ENCODE measurements at regions not wholly inside any gene's neighbourhood (a gene's known extent, or its start where the extent isn't known, plus 50 kb on each side); places are given as distances from the start of the nearest gene placed in this dataset.
A peak's percentile ranks its signal among the peaks of the same experiment; 100 is the strongest.
"Not testable (repeated sequence)": the region's sequence is repeated elsewhere in the genome, so short reads cannot be mapped to it uniquely, and the experiment has no call there.

DNA sequence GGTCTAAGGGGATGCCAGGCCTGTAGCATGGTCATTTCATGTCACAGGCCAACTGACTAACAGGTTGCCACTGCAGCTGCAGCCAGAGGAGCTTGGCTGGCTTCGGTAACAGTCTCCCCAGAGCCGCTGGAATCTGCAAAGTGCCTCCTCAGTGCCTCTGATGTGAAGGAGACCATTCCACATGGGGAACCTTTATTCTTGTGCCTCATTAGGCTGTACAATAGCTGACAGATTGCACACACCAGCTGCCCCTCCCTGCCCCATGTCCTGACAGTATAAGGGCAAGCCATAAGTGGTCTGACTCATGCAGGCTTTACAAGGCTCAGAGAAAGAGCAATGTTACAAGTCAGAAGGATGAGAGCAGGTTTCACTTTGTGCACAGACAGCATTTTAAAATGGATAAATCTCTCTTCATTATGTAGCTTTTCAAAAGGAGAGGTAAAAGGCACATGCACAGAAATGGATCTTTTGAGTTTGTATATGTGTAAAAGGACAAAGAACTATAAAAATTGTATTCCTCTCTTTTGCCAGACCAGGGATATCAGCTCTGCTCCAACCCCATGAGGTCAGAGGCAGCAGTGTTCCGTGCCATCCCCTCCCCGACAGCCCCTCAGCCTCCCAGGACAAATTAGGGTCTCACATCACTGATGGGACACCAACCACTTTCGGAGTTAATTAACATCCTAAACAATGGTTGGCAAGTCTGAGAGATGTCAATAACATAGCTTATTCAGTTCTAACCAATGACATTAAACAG, 467.8 kb downstream of the TMEM232 start:
- peak; percentile 30 to 64 for DNase-seq

DNA sequence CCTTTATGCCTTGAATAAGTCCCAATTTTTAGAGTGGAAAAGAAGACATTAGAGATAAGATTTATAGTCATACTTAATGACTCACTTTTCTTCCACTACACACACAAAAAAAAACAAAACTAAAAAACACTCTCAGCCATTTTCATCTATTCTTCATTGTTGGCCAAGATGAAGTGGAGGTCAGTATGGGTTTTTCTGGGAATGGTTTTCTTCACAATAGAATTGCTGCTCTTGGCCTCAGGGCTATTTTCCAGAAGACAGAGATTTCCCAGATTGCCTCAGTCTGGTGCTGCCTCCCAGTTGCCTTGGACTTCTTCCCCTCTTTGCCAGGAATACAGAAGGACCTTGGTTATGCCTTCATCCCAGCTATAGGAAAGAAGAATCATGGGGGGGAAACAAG, 463.7 kb downstream of the TMEM232 start:
- DNase-seq, result no peak

DNA sequence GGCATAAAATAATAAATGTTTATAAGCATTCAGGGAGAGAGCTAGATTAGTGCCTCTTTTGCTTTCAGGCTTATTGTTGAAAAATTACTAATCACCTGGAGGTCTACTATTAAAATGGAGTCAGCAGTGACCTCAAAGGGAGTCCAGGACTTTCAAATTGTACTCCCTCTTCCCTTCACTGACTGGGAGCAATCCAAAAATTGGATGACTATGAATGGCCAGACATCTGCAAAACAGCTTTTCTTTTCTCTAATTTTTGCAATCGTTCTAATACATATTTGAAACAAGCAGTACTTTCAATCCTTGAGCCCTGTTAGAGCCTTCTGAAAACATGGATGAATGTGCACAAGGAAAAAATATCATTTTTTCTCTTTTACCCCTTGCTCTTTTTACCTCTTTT, 461.8 kb downstream of the TMEM232 start:
- no peak for DNase-seq

DNA sequence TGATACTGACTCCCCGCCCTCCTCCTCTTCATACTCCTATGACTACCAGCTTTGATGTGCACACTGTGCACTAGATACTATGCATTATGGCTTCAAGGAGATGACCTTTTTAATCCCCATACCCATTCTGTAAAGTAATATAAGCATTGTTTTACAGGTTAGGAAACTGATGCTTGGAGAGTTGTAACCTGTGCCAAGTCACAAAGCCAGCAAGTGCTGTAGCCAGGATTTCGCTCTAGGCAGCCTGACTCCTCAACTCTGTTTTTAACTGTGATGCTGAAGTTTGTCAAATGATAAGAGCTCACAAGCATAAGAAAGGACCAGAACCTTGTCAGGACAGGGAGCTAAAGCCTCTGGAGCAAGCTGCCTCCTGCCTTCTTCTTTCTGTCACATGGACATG, 461.3 kb downstream of the TMEM232 start:
- DNase-seq, result no peak

- DNase-seq, result no peak
These were observed 458.8 kb downstream of the TMEM232 start for GRCh38 chr5:110267714-110268113.

DNA sequence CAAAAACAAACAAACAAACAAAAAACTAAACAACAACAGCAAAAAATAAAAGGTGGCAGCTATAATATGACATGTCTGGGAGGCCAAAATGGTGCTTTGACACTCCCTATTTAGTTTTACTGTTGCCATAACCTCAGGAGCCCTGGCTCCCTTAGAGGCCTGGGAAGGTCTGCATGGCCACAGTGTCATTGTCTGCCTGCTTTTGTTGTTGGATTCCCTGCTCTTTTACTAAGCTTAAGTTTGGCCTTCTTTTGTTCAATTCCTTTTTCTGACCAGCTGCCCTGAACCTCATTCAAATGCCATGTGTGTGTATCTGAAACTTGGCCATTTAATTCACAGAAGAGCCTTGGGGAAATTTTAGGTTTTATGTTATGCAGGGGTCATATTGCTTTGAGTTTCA, 458.2 kb downstream of the TMEM232 start:
- DNase-seq, result no peak

GRCh38 chr5:110268985-110269384, 457.5 kb downstream of the TMEM232 start:
- DNase-seq, result no peak

GRCh38 chr5:110269478-110270142, 456.9 kb downstream of the TMEM232 start:
- DNase-seq, result no peak

- no peak for DNase-seq
These were observed 450.6 kb downstream of the TMEM232 start for GRCh38 chr5:110275878-110276277.

GRCh38 chr5:110278449-110278848, 448.0 kb downstream of the TMEM232 start:
- DNase-seq, result not testable (repeated sequence)

DNA sequence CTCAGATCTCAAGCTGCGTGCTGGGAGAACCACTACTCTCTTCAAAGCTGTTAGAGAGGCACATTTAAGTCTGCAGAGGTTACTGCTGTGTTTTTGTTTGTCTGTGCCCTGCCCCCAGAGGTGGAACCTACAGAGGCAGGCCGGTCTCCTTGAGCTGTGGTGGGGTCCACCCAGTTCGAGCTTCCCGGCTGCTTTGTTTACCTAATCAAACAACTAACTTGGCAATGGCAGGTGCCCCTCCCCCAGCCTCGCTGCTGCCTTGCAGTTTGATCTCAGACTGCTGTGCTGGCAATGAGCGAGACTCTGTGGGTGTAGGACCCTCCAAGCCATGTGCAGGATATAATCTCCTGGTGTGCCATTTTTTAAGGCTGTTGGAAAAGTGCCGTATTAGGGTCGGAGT, 442.4 kb downstream of the TMEM232 start:
- not testable (repeated sequence) for DNase-seq

- DNase-seq, result no peak
These were observed 437.5 kb downstream of the TMEM232 start for GRCh38 chr5:110288766-110289511.

GRCh38 chr5:110289512-110289810, 437.0 kb downstream of the TMEM232 start:
- DNase-seq, result no peak

DNA sequence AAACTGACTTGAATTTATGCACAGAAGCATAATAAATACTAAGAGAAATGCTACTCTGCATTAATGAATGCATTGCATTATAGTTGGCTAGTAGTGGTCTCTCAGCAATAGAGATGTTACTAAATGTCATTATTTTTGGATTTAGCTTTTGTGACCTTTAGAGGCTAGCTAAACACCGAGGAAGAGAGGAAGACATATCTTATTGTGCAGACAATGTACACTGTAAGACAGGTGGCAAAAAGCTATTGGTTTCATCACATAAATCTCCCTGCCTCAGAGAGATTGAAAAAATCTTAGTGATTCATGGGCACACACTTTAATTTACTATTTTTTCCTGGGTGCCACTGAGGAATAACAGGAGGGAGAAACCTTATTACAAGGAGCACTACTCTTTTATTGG, 435.9 kb downstream of the TMEM232 start:
- DNase-seq, result no peak

GRCh38 chr5:110294281-110294680, 432.2 kb downstream of the TMEM232 start:
- DNase-seq, result no peak

DNA sequence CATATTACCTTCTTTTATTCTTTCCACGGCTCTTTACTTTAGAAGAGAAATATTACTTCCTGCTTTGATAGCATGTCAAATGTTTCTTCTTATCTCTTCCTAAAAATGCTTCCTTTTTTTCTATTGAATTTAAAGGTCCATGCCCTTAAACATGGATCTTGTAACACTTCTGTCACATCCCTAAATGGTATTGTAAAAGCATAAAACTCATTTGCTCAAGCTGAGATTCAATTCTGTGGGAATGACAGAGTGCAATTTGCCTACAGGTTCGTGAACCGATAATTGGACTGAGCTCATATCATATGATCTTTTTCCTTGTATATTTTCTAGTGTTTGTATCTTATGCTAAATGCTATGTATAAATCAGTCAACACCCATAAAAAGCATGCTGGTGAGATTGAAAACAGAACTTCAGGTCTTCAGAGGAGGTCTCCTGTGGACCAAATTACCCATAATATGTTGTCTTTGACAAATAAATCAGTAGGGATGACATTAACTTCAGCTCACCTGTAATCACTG, 429.3 kb downstream of the TMEM232 start:
- no peak for DNase-seq

DNA sequence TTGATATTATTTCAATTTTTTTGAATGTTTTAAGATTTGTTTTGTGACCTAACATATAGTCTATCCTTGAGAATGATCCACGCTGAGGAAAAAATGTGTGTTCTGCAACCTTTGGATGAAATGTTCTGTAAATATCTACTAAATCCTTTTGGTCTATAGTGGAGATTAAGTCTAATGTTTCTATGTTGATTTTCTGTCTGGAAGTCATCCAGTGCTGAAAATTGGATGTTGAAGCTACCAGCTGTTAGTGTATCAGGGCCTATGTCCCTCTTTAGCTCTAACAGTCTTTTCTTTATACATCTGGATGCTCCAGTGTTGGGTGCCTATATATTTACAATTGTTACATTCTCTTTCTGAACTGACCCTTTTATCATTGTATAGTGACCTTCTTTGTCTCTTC, 422.3 kb downstream of the TMEM232 start:
- no peak for DNase-seq

- no peak for DNase-seq
These were observed 419.8 kb downstream of the TMEM232 start for GRCh38 chr5:110306650-110307049.

DNA sequence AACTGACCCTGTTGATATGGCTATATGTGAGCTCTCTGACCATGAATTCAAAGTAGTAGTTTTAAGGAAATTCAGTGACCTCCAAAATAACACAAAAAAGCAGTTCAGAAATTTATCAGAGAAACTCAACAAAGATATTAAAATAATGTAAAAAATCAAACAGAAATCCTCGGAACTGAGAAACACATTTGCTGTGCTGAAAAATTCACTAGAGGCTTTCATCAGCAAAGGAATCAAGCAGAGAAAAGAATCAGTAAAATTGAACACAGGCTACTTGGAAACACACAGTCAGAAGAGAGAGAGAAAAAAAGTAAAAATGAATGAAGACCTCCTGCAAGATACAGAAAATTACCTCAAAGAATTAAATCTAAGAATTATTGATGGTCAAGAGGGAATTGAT, 417.2 kb downstream of the TMEM232 start:
- no peak for DNase-seq

GRCh38 chr5:110316566-110316965, 409.9 kb downstream of the TMEM232 start:
- not testable (repeated sequence) for DNase-seq

GRCh38 chr5:110321117-110321516, 405.4 kb downstream of the TMEM232 start:
- no peak for DNase-seq

DNA sequence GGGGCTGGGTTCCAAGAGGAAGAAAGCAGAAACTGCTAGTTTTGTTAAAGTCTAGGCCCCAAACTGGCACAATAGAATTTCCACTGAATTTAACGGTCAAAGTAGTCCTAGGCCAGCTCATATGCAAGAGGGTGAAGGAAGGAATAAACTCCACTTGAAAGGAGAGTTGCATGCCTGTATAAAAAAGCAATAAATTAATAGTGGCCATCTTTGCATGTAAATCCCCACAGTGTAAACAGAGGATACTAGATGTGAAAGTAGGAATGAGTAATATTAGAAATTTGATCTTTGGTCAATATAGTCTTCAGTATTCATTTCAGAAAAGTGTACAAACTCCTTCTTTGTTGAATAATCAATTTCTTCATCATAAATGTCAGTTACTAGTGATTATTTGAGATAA, 403.1 kb downstream of the TMEM232 start:
- no peak for DNase-seq

DNA sequence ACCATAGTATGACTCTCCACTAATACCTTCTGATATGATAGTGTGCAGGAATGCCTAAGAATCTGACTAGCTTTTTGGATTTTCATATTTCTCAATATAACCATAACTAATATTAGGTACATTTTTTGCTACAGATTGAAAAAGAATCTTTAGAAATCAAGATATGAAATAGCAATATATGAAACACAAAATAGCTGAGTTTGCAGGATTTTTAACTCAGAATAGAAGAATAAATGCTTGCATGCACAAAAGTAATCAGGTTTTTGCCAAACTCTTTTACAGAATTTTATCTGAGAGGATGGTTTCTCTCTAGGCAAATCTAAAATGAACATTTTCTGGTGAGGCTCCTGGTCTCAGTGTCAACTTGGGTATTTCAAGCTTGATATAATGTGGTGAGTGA, 402.6 kb downstream of the TMEM232 start:
- no peak for DNase-seq

DNA sequence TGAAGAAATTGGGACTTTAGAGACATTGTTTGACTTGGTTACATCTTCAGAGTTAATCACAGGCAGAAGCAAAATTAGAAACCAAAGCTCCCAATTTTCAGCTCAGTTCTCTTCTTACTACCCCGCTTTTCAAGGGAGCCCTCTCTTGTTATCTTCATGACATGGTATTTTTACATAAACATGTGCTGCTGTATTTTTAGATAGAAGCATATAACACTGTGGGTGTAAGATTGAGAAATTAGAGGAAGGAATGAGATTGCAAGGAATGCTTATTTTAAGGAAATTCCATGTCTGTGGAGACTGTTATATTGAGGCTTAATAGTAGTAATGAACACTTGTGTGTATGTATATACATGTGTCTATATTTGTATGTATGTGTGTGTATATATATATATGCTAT, 401.6 kb downstream of the TMEM232 start:
- no peak for DNase-seq
